ENCODE measurements at regions not wholly inside any gene's neighbourhood (a gene's known extent, or its start where the extent isn't known, plus 50 kb on each side); places are given as distances from the start of the nearest gene placed in this dataset.

- DNase-seq (ENCODE audit: low read depth) = no peak
These were observed 159.4 kb downstream of the MAGEB5 start for GRCh38 chrX:26375346-26375745.

- no peak for DNase-seq (ENCODE audit: low read depth)
These were observed 157.9 kb downstream of the MAGEB5 start for GRCh38 chrX:26373829-26374228.

GRCh38 chrX:26352891-26353430, 137.0 kb downstream of the MAGEB5 start:
- no peak for DNase-seq (ENCODE audit: low read depth)

GRCh38 chrX:26347171-26347570, 131.2 kb downstream of the MAGEB5 start:
- DNase-seq (ENCODE audit: low read depth) = no peak

- DNase-seq (ENCODE audit: low read depth) = no peak
These were observed 118.3 kb downstream of the MAGEB5 start for GRCh38 chrX:26334232-26334631.

GRCh38 chrX:26328608-26329319, 112.8 kb downstream of the MAGEB5 start:
- DNase-seq (ENCODE audit: low read depth) = no peak

GRCh38 chrX:26309262-26309661, 93.3 kb downstream of the MAGEB5 start:
- no peak for DNase-seq (ENCODE audit: low read depth)

- peak; percentile 79 for DNase-seq (ENCODE audit: low read depth)
These were observed 79.5 kb downstream of the MAGEB5 start for GRCh38 chrX:26295425-26295824.

- no peak for DNase-seq (ENCODE audit: low read depth)
These were observed 70.9 kb downstream of the MAGEB5 start for GRCh38 chrX:26286836-26287235.
